Islet precursor cell (in vitro differentiated cells): ENCODE measurements at regions not wholly inside any gene's neighbourhood (a gene's known extent, or its start where the extent isn't known, plus 50 kb on each side); places are given as distances from the start of the nearest gene placed in this dataset.
A peak's percentile ranks its signal among the peaks of the same experiment; 100 is the strongest.
"Not testable (repeated sequence)": the region's sequence is repeated elsewhere in the genome, so short reads cannot be mapped to it uniquely, and the experiment has no call there.

Source experiments
- DNase-seq: peaks from one replicate; pipeline ENCODE4 v3.0.0-alpha.2; 2018

DNA sequence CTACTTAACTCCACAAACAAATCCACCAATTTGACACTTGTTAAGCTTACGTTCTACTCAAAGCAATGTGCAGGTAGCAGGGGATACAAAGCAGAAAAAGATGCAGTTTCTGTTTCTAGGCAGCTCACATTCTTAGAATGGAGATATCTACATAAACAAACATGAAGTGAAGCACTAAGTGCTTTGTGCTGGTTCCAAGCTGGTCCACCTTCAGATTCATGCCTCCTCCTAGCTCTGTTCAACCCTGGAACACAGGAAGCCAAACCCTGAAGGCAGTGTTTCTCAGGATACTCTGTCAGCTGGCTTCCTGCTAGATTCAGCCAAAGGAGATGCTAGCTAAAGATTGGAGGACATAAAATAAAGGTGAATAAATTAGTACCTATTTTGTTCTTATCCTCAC is 55.3 kb upstream of the NOL4 start:
- no peak for DNase-seq

DNA sequence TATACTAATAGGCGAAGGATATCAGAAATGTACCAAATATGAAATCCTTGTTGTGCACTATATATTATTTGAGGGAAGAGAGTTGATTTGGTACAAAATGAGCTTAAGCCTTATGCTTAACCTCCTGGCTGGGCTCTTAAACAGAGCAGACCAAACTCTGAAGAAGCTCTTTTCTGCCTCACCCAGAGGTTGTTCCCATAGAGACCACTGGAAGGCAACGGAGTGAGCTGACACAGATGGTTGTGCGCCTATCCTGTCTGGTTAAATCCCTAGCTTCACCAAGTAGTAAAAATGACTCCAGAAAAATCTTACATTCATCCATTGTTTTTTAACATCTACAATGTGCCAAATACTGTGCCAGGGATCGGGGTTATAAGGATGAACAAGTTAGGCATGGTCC is 55.9 kb upstream of the NOL4 start:
- DNase-seq: no peak

DNA sequence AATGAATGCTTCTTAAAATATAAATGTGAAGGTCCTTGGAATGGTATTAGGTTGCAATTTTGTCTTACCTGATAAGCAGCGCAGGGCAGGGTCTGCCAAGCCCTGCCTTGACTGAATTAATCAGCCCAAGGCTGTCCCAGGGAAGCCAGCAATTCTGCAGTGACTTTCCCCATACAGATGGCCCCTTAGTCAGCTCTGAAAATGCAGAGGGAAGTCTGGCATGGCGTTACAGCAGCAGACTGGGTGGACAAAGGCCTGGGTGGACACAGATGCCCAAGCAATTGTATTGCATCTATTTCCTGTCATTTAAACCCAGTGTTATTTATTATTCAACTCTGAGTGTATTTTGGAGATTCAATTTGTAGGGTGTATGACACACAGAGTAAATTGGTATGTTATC is 56.6 kb upstream of the NOL4 start:
- no peak for DNase-seq

DNA sequence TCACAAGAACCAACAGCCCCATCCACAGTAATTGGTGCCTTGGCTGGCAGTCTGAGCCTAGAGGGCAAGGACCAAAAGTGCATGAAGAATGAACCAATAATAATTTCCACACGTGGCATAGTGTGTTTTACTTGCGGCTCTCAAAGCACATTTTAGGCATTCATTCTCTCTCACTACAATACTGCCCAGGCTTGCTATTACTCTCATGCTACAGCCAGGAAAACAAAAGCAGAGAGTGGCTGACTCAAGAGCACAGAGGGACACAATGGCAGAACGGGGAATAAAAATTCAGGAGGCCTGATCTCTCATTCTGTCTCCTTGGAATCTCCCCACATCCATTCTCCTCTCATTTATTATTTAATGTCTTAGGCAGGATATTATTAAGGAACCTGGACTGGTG is 57.0 kb upstream of the NOL4 start:
- DNase-seq: no peak

DNA sequence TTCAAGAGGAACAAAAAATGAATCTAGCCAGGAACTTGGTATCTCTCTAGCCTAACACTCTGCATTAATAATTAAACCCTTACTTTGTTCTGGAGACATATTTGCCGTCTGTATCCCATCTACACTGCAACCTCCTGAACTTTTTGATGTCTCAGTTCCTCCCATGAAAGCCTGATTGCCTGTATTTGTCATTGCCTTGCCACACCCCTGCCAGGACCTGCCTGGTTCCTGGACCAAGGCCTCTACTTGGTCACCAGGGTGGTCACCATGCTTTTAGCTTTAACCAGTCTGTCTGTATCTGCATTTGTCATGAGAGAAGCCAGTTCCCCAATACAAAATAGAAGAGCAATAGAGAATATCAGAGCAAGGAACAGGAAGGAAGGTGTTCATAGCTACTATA is 58.8 kb upstream of the NOL4 start:
- DNase-seq: no peak

DNA sequence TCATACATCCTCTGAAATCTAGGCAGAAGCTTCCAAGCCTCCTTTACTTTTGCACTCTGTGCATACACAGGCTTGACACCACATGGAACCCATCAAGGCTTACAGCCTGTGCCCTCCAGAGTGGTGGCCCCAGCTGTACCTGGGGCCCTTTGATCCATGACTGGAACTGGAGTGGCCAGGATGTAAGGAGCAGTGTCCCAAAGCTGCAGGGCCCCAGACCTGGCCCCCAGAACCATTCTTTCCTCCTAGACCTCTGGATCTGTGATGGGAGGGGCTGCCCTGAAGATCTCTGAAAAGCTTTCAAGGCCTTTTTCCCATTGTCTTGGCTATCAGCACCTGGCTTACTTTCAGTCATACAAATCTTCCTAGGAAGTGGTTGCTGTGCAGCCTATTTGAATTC is 63.1 kb upstream of the NOL4 start:
- DNase-seq: no peak

DNA sequence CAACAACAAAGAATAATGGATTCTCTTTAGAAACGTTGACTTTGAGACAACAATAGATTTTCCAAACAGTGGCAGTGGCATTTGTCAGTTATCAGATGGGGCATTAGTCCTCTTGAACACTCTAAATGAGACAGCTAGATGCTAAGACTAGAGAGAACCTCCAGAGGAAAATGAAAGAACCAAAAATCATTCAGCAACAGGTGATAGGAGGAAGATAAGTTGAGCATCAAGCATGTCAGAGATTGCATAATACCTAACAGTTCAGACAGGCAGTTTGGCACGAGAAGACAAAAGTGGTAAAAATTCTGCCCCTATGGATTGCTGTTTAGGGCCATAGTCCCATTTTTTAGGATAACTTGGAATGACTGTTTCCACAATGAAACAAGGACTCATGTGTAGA is 67.9 kb upstream of the NOL4 start:
- no peak for DNase-seq

DNA sequence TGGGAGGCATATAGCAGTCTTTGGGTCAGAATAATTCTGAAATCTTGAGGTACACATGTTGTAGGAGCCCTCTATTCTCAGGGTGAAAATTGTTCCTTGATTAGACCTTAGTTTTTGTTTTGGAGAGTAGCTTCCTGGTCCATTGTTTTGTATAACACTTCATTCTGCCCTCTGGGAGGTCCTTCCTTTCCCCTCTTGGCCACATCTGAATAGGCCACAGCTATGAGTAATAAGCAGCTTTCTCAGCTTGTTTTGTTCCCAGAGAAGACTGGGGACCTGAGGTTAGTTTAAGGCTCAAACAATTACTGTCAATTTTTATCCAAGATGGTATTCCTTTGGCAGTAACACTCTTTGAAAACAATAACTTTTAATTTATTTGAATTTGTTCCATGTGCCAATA is 72.6 kb upstream of the NOL4 start:
- DNase-seq: no peak

DNA sequence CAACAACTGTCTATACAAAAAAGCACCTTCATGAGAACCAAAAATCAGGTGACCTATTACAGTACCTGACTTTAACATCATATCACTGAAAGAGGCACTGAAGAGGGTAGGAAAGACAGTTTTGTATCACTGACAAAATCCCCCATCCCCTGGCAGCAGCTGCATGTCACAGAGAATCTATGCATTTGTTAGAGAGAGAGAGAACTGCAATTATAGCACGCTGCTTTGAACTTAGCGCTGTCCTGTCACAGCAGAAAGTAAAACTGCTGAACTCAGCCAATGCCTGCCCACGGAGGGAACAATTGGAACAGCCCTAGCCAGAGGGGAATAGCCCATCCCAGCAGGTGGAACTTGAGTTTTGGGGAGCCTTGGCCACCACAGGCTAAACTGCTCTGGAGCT is 75.1 kb upstream of the NOL4 start:
- DNase-seq: no peak

DNA sequence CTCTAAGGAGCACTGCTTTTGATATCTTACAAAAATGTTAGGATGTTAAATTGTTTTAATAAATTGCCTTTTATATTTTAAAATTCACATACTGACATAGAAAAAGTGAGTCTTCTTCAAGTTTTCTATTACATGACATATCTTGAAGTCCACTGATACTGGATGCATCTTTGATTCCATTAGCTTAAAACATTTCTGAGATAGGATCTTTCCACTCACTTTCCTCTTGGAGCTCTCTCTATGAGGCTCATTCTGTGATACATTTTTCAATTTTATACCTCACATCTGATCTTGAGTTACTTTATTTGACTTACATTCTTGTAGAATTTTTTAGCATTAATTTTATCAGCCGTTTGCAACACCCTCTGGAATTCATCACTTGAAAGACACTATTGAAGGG is 86.8 kb upstream of the NOL4 start:
- DNase-seq: no peak

DNA sequence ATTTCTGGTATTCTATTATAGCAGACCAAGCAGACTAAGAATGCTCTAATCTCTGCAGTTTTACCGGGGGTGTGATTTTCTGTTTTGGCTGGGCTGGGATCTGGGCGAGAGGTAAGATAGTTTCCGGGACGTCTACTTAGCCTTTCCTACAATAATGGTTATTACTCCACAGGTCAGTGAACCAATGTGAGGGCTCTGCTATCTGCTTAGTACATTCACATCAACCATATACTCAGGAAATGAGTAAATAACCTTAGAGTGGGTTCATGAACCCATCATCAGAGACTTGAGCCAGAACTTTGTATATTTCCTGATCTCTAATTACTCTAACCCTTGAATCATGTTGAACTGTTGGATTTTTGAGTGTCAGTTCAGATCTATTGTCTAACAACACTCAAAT is 90.1 kb upstream of the NOL4 start:
- no peak for DNase-seq

DNA sequence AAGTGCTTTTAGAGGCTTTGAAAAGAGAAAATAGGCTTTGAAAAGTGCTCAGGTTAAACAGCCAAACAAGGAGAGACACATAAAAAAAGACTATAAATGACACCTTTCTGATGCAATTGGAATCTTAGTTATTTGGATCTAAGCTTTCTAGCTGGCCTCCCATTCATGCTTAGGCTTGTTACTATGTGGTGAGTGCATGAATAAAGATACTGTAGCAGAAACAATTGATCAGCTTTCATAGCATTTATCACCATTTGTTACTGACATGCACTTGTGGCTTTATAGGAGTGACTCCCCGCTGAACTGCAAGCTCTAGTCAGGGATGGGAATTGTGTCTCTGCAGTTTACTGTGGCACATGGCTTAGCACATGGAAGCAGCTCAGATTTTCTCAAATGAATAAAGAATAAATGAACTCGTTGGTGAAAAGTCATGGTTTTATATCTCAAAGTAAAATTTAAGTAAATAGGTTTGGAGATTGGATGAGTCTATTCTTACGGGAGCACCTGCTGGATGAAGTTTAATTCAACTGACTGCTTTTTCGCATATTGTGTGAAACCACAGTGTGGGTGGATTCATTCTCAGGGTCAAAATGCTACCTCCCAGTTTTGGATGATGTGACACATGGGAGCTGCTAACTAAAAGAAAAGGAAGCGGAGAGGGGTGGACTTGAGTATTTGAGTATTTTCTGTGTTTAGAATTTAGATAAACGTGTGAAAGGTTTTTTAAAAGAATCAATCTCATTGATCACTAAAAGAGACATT is 91.1 kb upstream of the NOL4 start:
- no peak for DNase-seq

DNA sequence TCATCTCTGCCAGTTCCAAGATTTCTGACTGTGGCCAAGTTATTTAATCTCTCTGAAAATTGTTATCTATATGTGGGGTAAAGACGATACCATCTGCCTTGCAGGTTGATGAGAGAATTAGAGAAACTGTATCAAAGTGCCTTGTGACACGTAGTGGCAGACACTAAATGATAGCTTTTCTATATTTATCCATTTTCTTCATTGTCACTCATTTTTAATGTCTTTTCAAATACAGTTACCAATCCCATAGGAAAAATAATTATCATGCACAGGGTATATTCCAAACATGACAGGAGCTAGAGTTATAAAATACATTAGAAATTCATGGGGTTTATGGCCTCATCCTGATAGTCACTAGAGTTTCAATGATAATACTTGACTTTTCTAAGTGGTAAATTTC is 95.6 kb upstream of the NOL4 start:
- no peak for DNase-seq

DNA sequence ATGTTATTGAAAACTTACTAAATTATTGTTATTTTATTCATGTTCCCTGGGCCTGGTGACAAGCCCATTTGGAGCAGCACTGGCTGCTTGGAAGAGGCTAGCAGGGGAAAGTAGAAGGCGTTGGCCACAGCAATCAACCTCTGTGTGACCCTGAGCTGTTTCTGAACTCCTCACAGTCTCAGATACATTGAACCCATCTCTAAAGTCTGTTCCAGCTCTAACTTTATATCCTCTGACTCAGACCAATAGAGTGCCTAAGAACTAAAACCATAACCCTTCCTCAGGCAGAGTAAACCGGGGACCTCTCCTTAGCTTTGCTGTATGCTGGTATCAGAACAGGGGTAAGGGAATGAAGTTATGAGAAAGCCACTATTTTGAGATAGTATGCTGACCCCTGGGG is 96.4 kb upstream of the NOL4 start:
- DNase-seq: no peak

DNA sequence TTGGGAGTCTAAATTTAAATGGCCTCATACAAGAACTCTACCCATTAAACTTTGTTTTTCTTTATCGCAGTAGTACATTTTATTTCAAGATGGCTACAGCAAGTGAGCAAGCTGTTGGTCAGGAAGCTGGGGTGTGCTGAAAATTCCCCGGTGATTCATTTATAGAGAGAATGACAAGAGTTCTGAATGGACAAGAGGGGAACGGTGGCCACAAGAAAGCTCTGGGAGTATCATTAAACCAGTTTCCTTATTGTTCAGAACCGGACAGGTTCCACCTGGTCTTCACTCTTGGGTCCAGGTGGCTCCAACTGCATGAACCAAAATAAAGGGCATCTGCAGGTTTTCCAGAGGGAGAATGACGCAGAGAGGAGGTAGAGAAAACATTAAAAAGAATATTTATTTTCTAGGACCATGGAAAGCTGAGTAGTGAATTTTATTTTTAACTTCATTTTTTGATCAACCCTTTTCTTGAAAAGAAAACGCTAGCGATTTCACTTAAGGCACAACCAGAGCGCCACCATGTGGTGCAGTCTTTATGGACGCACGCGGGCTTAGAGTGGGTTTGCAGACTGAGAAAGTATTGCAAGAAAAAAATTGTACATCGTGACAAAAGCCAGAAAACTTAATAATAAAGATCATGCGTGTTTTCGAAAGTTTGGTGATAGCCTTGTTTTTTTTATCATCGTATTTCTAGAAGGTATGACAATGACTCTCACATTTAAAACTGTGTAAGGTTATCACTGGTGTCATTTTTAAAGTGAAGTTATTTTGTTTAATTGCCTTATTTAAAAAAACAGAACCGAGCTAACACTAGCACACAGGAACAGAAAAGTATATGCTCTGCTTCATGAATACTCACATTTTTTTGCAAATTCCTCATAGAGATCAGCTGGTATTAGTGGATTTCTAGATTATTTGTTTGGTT is 97.9 kb upstream of the NOL4 start:
- peak; percentile 64 for DNase-seq

DNA sequence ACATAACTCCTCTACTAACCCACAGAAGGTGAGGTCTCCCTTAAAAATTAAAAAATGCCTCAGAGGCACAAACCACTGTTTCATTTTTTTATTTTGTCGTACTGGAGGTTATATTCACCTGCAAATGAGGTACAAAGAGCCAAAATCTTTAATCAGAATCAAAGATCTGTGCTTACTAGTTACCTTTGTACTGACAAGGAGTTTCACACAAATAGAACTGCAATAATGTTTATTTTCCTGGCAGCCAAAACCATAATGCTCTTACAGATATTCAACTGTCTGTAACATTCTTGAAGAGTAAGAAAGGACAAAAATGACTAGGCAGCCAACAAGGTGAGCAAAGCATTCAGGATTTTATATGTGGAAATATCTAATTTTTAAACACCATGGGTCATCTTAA is 105.1 kb upstream of the NOL4 start:
- DNase-seq: no peak

DNA sequence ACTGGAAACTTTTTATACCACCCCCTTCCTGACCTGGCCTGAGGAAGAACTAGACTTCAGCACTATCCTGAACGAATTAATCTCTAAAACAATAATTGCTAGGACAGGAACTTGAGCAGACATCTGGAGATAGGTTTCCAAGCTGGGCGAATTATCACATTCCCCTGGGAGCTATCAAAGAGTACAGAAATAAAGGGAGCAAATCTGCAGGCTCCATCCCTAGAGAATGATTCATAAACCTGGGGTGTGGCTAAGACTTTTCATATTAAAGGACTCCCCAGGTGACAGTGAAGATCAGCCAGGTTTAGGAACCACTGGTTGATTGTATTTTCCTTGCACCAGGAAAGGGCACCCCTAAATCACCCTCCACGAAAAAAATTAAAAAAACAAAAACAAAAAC is 105.6 kb upstream of the NOL4 start:
- DNase-seq: no peak

DNA sequence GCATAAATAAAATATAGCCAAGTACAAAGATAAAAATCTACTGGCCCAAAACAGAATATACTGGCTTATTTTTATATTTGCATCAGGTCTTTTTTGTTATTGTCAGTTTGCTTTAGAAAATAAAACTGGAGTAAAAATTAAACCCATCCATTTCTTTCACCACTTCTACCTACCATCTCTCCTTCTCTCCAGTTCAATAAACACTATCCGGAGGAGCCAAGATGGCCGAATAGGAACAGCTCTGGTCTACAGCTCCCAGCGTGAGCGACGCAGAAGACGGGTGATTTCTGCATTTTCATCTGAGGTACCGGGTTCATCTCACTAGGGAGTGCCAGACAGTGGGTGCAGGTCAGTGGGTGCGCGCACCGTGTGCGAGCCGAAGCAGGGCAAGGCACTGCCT is 106.2 kb upstream of the NOL4 start:
- DNase-seq: not testable (repeated sequence)

DNA sequence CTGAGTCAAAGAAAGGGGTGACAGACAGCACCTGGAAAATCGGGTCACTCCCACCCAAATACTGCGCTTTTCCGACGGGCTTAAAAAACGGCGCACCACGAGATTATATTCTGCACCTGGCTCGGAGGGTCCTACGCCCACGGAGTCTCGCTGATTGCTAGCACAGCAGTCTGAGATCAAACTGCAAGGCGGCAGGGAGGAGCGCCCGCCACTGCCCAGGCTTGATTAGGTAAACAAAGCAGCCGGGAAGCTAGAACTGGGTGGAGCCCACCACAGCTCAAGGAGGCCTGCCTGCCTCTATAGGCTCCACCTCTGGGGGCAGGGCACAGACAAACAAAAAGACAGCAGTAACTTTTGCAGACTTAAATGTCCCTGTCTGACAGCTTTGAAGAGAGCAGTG is 106.6 kb upstream of the NOL4 start:
- not testable (repeated sequence) for DNase-seq

DNA sequence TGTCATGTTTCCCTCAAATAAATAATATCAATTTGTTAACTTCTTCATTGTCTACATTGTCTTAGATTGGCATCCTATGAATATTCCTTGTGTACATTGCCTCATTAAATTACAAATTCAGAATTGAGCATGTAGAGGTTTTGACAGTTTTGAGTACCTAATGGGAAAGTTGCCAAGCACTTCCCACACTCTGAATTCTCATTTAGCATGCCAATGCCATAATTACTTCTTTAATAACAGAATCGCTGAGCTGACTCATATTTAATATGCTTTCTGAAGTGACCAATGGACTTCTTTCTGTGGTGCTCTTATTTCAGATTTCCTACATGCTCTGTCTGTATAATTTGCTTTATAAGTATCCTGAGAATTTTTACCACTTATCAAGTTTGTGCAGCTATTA is 114.4 kb upstream of the NOL4 start:
- DNase-seq: no peak

DNA sequence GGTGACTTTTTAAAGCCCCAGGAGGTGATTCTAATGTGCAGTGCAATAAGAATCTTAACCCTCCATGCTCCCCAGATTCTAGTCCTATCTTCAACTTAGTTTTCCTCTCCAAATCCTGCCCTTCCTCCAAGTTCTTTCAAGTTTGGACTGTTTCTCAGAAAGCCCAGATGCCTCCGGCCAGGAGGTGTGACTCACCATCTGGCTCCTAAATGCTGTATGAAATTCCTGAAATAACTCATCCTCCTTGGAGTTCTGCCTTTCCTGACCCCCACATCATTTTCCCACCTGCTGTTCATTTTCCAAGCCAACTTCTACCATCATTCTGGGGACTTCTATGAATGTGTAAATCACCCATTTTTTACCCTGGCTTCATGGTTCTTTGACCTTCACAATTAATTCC is 118.2 kb upstream of the NOL4 start:
- peak; percentile 76 for DNase-seq

DNA sequence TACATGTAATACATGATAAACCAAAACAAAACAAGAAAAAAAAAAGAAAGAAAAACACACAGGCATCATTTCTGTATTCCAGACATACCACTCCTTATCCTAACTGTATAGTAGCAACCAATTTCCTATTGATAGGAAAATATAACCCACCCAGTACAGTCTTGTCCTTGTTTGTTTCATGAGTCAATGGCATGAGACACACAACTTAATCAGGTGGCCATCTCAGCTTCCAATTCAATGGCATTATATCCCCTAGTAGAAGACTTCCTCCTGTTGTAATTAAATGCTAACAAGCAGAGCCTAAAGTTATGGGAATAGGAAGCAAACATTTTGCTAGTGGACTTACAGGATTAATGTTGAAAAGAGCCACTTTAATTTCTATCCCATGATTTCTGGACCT is 121.0 kb upstream of the NOL4 start:
- no peak for DNase-seq

DNA sequence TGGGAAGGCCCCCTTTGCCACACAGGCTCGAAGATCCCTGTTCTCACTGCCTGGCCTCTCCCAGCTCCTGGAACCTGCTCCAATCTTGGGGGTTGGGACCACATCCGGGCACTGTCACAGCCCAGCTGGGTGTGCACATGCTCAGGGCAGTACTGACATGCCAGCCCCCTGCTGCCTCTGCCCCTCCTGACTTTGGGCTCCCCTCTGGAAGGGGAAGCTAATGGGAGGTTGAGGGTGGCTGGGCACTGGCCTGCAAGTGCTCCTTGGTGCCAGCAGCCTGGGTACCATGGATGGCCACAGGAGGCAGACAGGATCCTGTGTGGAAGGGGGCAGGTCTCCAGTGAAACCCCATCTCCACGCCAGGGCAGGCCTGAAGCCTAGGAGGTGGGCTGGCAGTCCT is 126.1 kb upstream of the NOL4 start:
- no peak for DNase-seq

DNA sequence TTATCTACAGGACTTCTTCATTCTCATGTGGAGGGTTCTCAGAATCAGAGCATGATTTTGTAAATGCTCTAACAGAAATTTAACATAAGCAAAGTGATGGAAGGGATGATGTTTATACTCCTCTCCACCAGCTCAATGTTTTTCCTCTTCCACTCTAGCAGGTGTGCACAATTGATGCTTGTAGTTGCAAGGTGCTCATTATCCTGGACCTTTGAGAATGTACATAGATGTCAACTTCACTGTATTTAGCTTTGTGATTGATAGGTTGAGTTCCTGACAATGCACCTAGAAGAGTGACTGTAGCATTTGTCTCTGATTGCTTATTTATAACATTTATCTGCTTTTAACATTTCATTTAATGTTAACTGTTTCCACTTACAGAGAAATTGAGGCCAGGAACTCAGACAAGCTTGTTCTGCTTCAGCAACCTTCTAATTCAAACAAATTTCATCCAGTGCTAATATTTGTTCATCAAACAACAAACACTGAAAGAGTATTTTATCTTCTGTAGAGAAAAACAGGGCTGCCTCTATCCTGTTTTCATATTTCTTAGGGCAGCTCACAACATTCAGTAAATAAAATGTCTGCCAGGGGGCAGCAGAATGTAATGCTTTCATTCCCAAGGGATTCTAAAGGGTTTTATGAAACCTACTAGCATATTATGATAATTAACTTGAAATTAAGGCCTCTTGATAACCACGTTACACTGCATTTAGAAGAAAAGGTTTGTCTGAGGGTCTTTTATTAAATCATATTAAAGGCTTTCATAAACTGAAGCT is 127.9 kb upstream of the NOL4 start:
- DNase-seq: no peak
